ENCODE measurements at regions not wholly inside any gene's neighbourhood (a gene's known extent, or its start where the extent isn't known, plus 50 kb on each side); places are given as distances from the start of the nearest gene placed in this dataset.

DNA sequence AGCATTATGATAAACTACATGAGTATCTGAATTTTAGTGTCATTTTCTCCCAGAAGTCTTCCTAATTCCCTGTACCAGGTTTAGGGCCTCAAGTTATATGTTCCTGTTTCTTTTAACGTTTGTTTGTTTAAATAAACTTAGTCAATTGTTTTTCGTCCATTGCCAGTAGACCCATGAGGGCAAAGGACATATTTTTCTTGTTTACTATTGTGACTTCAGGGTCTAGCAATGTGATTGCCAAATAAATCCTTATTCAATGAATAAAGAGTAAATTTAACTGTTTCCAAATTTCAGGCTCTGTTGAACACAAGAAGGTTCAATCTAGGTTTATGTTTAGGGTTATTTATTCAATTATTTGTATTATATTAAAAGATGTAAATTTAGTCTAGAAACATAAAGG, 391.6 kb upstream of the MGAT4C start:
- no peaks in the 10 kb centered on the region for H3K9me3 ChIP-seq
- DNase-seq: no peak
- H3K4me1 ChIP-seq: no peaks in the 10 kb centered on the region
- H3K27me3 ChIP-seq (replicated peaks in 1 of 7): no peaks in the 10 kb centered on the region
- WGBS, 5 donors: 62 to 78% (median 71%) methylated on average over 2 of the region's 2 CpGs
- H3K4me3 ChIP-seq: no peak overlapping the region
- no peaks in the 10 kb centered on the region for H3K36me3 ChIP-seq
- intact Hi-C loops (cut with DNase I; ENCODE audit: low total_unique reads): no loop called here
- H3K27ac ChIP-seq: no peak overlapping the region
- TF ChIP-seq POLR2AphosphoS5 (IDR thresholded peaks at IDR 0.05) (no peak), POLR2A (IDR thresholded peaks at IDR 0.05) (no peak)
- TF ChIP-seq, protein P1, sequence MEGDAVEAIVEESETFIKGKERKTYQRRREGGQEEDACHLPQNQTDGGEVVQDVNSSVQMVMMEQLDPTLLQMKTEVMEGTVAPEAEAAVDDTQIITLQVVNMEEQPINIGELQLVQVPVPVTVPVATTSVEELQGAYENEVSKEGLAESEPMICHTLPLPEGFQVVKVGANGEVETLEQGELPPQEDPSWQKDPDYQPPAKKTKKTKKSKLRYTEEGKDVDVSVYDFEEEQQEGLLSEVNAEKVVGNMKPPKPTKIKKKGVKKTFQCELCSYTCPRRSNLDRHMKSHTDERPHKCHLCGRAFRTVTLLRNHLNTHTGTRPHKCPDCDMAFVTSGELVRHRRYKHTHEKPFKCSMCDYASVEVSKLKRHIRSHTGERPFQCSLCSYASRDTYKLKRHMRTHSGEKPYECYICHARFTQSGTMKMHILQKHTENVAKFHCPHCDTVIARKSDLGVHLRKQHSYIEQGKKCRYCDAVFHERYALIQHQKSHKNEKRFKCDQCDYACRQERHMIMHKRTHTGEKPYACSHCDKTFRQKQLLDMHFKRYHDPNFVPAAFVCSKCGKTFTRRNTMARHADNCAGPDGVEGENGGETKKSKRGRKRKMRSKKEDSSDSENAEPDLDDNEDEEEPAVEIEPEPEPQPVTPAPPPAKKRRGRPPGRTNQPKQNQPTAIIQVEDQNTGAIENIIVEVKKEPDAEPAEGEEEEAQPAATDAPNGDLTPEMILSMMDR (IDR thresholded peaks at IDR 0.05 in 8 of 11, conservative IDR thresholded peaks at IDR 0.05 in 3 of 11): no peak

DNA sequence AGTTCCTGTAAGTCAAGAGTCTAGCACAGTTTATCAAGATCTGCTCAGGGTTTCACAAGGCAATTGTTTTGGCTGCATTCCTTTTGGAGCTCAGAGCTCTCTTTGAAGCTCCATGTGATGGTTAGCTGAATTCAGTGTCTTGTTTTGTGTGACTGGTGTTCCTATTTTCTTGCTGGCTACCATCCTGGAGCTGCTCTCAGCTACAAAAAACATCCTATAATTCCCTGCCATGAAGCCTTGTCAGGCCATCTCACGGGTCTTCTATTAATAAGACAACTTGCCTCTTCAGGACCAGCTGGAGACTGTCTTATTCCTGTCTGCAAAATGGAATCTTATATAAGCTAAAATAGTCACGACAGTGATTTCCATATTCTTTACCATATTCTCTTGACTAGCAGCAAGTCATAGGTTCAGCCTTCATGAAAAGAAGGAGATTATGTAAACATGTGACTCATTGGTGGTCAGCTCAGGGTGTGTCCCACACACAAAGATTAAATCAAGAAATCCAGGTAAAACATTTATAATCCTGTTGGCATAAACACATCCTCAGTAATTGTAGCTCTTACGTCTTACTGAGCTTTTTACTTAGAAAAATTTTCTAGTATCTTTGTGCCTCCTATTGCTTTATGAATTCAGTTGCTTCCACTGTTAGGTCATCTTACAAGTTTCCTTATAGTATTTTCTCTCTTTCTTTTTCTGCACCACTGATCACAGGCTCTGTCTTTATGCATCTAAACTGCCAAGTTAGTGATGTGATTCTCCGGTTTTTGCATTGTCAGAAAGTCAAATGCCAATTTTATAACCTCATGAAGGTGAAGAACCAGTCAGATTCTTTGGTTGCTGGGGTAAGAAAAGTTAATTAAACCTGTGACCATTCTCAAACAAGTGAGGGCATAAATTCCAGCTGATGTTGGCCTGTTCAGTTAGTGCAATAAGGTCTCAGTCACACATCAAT, 378.5 kb upstream of the MGAT4C start:
- intact Hi-C loops (cut with DNase I; ENCODE audit: low total_unique reads): no loop called here
- Histone ChIP-seq H3K4me3 (no peak overlapping the region), H3K27me3 (replicated peaks in 1 of 7) (no peaks in the 10 kb centered on the region), H3K4me1 (no peaks in the 10 kb centered on the region), H3K36me3 (no peaks in the 10 kb centered on the region), H3K27ac (no peak overlapping the region), H3K9me3 (peaks cover 0 to 8% (median 0%) of the 10 kb centered on the region in 8 donors)
- DNase-seq: no peak
- TF ChIP-seq POLR2A (IDR thresholded peaks at IDR 0.05) (no peak), POLR2AphosphoS5 (IDR thresholded peaks at IDR 0.05) (no peak)
- TF ChIP-seq, protein P1 (IDR thresholded peaks at IDR 0.05 in 8 of 11, conservative IDR thresholded peaks at IDR 0.05 in 3 of 11): no peak
- WGBS, 5 donors: 53 to 72% (median 68%) methylated on average over 4 of the region's 4 CpGs

DNA sequence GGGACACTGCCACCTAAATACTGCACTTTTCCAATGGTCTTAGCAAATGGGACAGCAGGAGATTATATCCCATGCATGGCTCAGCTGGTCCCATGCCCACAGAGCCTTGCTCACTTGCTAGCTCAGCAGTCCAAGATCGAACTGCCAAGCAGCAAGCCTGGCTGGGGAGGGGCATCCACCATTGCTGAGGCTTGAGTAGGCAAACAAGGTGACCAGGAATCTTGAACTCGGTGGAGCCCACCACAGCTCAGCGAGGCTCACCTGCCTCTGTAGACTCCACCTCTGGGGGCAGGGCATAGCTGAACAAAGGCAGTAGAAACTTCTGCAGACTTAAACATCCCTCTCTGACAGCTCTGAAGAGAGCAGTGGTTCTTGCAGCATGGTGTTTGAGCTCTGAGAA, 370.8 kb upstream of the MGAT4C start:
- peak; percentile 52 for DNase-seq
- no peak overlapping the region for H3K27ac ChIP-seq
- H3K36me3 ChIP-seq: no peaks in the 10 kb centered on the region
- no peaks in the 10 kb centered on the region for H3K4me1 ChIP-seq
- no peaks in the 10 kb centered on the region for H3K27me3 ChIP-seq (replicated peaks in 1 of 7)
- intact Hi-C loops (cut with DNase I; ENCODE audit: low total_unique reads): no loop called here
- TF ChIP-seq POLR2A (IDR thresholded peaks at IDR 0.05): no peak
- TF ChIP-seq POLR2AphosphoS5 (IDR thresholded peaks at IDR 0.05): no peak
- TF ChIP-seq, protein P1 (IDR thresholded peaks at IDR 0.05 in 8 of 11, conservative IDR thresholded peaks at IDR 0.05 in 3 of 11): no peak
- 75 to 96% (median 88%) methylated on average over 2 to 3 of the region's 3 CpGs for WGBS, 5 donors
- peaks cover 0 to 68% (median 56%) of the 10 kb centered on the region in 8 donors for H3K9me3 ChIP-seq
- no peak overlapping the region for H3K4me3 ChIP-seq

DNA sequence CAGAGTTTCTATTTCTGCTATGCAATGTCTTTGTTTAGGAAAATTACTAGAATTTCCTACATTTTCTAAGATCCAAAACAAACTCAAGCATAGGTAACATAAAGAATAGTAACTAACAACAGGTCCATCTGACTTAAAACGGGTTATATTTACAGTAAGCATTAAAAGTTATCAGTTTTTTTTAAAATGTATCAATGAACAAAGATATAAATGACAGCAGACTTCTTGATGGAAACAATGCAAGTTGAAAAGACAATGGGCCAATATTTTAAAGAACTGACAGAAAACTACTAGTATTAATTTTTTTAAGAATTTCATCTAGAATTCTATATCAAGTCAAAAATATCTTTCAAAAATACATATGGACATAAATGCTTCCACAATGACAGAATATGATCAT, 367.1 kb upstream of the MGAT4C start:
- H3K9me3 ChIP-seq: peaks cover 0 to 59% (median 50%) of the 10 kb centered on the region in 8 donors
- DNase-seq: no peak
- TF ChIP-seq, protein P1 (IDR thresholded peaks at IDR 0.05 in 8 of 11, conservative IDR thresholded peaks at IDR 0.05 in 3 of 11): no peak
- WGBS, 5 donors: 48 to 74% (median 69%) methylated on average over 1 of the region's 1 CpG
- no peak overlapping the region for H3K4me3 ChIP-seq
- no peaks in the 10 kb centered on the region for H3K36me3 ChIP-seq
- intact Hi-C loops (cut with DNase I; ENCODE audit: low total_unique reads): no loop called here
- H3K27ac ChIP-seq: no peak overlapping the region
- no peaks in the 10 kb centered on the region for H3K27me3 ChIP-seq (replicated peaks in 1 of 7)
- no peaks in the 10 kb centered on the region for H3K4me1 ChIP-seq
